ENCODE measurements at regions not wholly inside any gene's neighbourhood (a gene's known extent, or its start where the extent isn't known, plus 50 kb on each side); places are given as distances from the start of the nearest gene placed in this dataset.

GRCh38 chr3:164230385-164231094 is 847.8 kb downstream of the SI start:
- no peak for DNase-seq

GRCh38 chr3:164224126-164224525 is 854.2 kb downstream of the SI start:
- DNase-seq, result no peak

GRCh38 chr3:164222197-164222596 is 856.1 kb downstream of the SI start:
- no peak for DNase-seq

- DNase-seq, result no peak
Observed at GRCh38 chr3:164221297-164221696, 857.0 kb downstream of the SI start.

GRCh38 chr3:164209363-164209762 is 868.9 kb downstream of the SI start:
- DNase-seq, result no peak

GRCh38 chr3:164208821-164209220 is 869.5 kb downstream of the SI start:
- DNase-seq, result no peak

- DNase-seq, result no peak
Observed at GRCh38 chr3:164208048-164208447, 870.2 kb downstream of the SI start.

GRCh38 chr3:164200053-164200823 is 878.1 kb downstream of the SI start:
- no peak for DNase-seq

GRCh38 chr3:164196477-164196876 is 881.8 kb downstream of the SI start:
- DNase-seq, result no peak

- no peak for DNase-seq
Observed at GRCh38 chr3:164194842-164195241, 883.5 kb downstream of the SI start.

- no peak for DNase-seq
Observed at GRCh38 chr3:164192974-164193373, 885.3 kb downstream of the SI start.

- DNase-seq, result no peak
Observed at GRCh38 chr3:164190566-164190965, 887.7 kb downstream of the SI start.

- no peak for DNase-seq
Observed at GRCh38 chr3:164186095-164186494, 892.2 kb downstream of the SI start.

- no peak for DNase-seq
Observed at GRCh38 chr3:164179110-164179774, 899.1 kb downstream of the SI start.

- no peak for DNase-seq
Observed at GRCh38 chr3:164174059-164174458, 904.2 kb downstream of the SI start.

GRCh38 chr3:164155400-164155799 is 922.9 kb downstream of the SI start:
- DNase-seq, result peak; percentile 45

- no peak for DNase-seq
Observed at GRCh38 chr3:164144824-164145223, 933.5 kb downstream of the SI start.

- DNase-seq, result no peak
Observed at GRCh38 chr3:164132878-164133277, 945.4 kb downstream of the SI start.

- DNase-seq, result no peak
Observed at GRCh38 chr3:164113371-164114332, 964.6 kb downstream of the SI start.

- no peak for DNase-seq
Observed at GRCh38 chr3:164096352-164096751, 981.9 kb downstream of the SI start.

GRCh38 chr3:164095949-164096348 is 982.3 kb downstream of the SI start:
- DNase-seq, result no peak

- DNase-seq, result no peak
Observed at GRCh38 chr3:164095279-164095678, 983.0 kb downstream of the SI start.

GRCh38 chr3:164094546-164094945 is 983.8 kb downstream of the SI start:
- no peak for DNase-seq

Measured in suppressor macrophage treated with lipopolysaccharide for 4 hours (primary cell).